HUES48 (cell line): ENCODE measurements at regions not wholly inside any gene's neighbourhood (a gene's known extent, or its start where the extent isn't known, plus 50 kb on each side); places are given as distances from the start of the nearest gene placed in this dataset.
"Not testable (repeated sequence)": the region's sequence is repeated elsewhere in the genome, so short reads cannot be mapped to it uniquely, and the experiment has no call there.

ENCODE experiments used
- H3K27ac ChIP-seq: one replicate; pipeline ENCODE4 v1.7.0; 2013; ENCODE audit warnings: low read depth, low read length, inconsistent platforms
- H3K27me3 ChIP-seq: 2 replicates; pipeline ENCODE4 v1.6.1; 2013; ENCODE audit warnings: mild to moderate bottlenecking, low read length; ENCODE audit not compliant: control insufficient read depth, insufficient read depth
- H3K36me3 ChIP-seq: 2 replicates; pipeline ENCODE4 v1.6.1; 2013; ENCODE audit warnings: low read length; ENCODE audit not compliant: control insufficient read depth, insufficient read depth
- H3K4me1 ChIP-seq: 2 replicates; pipeline ENCODE4 v1.6.1; 2013; ENCODE audit warnings: mild to moderate bottlenecking, low read length; ENCODE audit not compliant: control insufficient read depth, insufficient read depth
- H3K4me3 ChIP-seq: 2 replicates; pipeline ENCODE4 v1.5.1; 2013; ENCODE audit warnings: mild to moderate bottlenecking, low read depth, low read length
- H3K9ac ChIP-seq: 2 replicates; pipeline ENCODE4 v1.6.1; 2013; ENCODE audit warnings: mild to moderate bottlenecking, low read depth, low read length, moderate library complexity
- H3K9me3 ChIP-seq: 2 replicates; pipeline ENCODE4 v1.6.1; 2013; ENCODE audit warnings: low read length; ENCODE audit not compliant: control insufficient read depth, insufficient read depth

- no peak overlapping the region for H3K4me3 ChIP-seq
- H3K36me3 ChIP-seq = no peaks in the 10 kb centered on the region
- no peaks in the 10 kb centered on the region for H3K9me3 ChIP-seq
- no peak overlapping the region for H3K9ac ChIP-seq
- H3K27me3 ChIP-seq = no peaks in the 10 kb centered on the region
- no peaks in the 10 kb centered on the region for H3K4me1 ChIP-seq
- H3K27ac ChIP-seq = no peak overlapping the region
These were observed 180.2 kb downstream of the TFAP2B start for GRCh38 chr6:50998905-50999304.

DNA sequence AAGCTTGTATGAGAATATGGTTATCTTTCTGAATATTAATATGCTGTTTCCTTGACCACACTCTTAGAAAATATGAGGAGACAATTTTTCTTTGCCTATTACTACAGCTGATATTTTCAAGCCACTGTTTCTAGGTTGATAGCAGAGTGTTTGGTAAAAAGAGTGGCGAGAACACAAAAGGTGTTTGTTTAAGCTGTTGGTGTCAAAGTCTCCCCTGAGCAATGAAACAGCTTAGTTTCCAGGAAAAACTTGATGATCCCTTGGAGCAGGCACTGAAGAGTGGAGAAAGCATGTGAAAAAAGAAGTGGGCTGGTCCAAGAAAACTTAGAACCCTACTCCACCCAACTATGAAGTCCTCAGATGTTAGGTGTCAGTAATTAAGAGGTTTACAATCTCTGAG lies 182.7 kb downstream of the TFAP2B start:
- H3K9ac ChIP-seq = no peak overlapping the region
- H3K27me3 ChIP-seq = no peaks in the 10 kb centered on the region
- H3K36me3 ChIP-seq = no peaks in the 10 kb centered on the region
- no peak overlapping the region for H3K4me3 ChIP-seq
- no peaks in the 10 kb centered on the region for H3K9me3 ChIP-seq
- no peak overlapping the region for H3K27ac ChIP-seq
- H3K4me1 ChIP-seq = no peaks in the 10 kb centered on the region

DNA sequence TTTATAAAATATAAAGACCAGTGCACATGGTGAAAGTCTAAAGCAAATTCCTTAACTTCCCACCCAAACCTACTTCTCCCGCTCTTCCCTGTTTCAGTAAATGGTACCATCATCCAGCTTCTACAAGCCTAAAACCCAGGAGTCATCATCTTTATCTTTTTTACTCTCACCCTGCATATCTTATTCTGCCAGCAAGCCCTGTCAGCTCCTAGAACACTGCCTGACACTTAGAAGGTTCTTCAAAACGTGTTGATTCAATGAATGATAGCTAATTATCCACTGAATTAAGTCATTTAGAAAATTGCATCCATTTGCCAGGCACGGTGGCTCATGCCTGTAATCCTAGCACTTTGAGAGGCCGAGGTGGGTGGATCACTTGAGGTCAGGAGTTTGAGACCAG lies 185.7 kb downstream of the TFAP2B start:
- Histone ChIP-seq H3K9ac (no peak overlapping the region), H3K4me1 (no peaks in the 10 kb centered on the region), H3K4me3 (no peak overlapping the region), H3K27me3 (no peaks in the 10 kb centered on the region), H3K9me3 (no peaks in the 10 kb centered on the region), H3K27ac (no peak overlapping the region), H3K36me3 (no peaks in the 10 kb centered on the region)

DNA sequence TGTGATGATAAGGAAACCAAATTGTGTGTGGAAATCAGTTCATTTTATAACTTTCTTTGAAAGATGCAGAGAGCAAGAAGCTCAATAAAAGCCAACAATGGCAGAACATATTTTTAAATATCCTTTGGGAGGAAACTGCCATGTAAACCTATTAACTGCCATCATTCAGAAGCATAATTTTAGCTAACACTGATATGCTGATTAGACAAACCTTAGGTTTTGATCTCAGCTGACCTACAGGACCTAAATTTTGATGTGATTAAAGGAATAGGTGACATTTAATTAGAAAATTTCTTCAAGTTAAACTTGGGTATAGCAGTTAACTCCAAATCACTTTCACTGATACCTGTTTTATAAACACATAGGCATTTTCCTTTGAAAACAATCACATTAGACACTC lies 187.1 kb downstream of the TFAP2B start:
- no peak overlapping the region for H3K9ac ChIP-seq
- H3K4me3 ChIP-seq = no peak overlapping the region
- H3K4me1 ChIP-seq = no peaks in the 10 kb centered on the region
- H3K27me3 ChIP-seq = no peaks in the 10 kb centered on the region
- no peaks in the 10 kb centered on the region for H3K9me3 ChIP-seq
- no peaks in the 10 kb centered on the region for H3K36me3 ChIP-seq
- no peak overlapping the region for H3K27ac ChIP-seq

- Histone ChIP-seq H3K4me1 (no peaks in the 10 kb centered on the region), H3K9me3 (no peaks in the 10 kb centered on the region), H3K9ac (no peak overlapping the region), H3K36me3 (no peaks in the 10 kb centered on the region), H3K27ac (no peak overlapping the region), H3K27me3 (no peaks in the 10 kb centered on the region), H3K4me3 (no peak overlapping the region)
These were observed 188.6 kb downstream of the TFAP2B start for GRCh38 chr6:51007237-51007636.

GRCh38 chr6:51008693-51009092 lies 190.0 kb downstream of the TFAP2B start:
- H3K9me3 ChIP-seq, H3K4me1 ChIP-seq, H3K9ac ChIP-seq, H3K27ac ChIP-seq, H3K27me3 ChIP-seq, H3K4me3 ChIP-seq, H3K36me3 ChIP-seq: not testable (repeated sequence)

- Histone ChIP-seq H3K27me3 (no peaks in the 10 kb centered on the region), H3K4me3 (no peak overlapping the region), H3K9me3 (no peaks in the 10 kb centered on the region), H3K9ac (no peak overlapping the region), H3K27ac (no peak overlapping the region), H3K36me3 (no peaks in the 10 kb centered on the region), H3K4me1 (no peaks in the 10 kb centered on the region)
These were observed 194.7 kb downstream of the TFAP2B start for GRCh38 chr6:51013376-51013775.

DNA sequence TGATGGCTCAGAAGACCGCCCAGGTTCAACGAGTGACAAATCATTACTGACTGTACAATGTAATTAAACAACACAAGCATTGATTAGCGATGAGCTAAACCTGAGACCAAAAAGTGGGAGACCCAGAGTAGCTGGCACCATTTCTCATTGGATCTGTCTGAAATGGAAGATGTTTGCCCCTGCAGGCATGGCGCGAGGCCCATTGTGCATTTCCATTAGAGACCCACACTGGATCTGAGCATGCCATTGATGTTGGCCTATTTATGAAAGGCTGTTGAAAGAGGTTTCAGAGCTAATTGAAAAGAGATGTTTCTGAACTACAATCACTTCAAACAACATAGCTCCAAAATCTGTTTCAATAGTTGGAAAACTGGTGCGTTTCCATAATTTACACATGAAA lies 196.7 kb downstream of the TFAP2B start:
- Histone ChIP-seq H3K27ac (no peak overlapping the region), H3K4me3 (no peak overlapping the region), H3K4me1 (no peaks in the 10 kb centered on the region), H3K36me3 (no peaks in the 10 kb centered on the region), H3K9me3 (no peaks in the 10 kb centered on the region), H3K9ac (no peak overlapping the region), H3K27me3 (no peaks in the 10 kb centered on the region)

- Histone ChIP-seq H3K36me3 (no peaks in the 10 kb centered on the region), H3K9ac (no peak overlapping the region), H3K9me3 (no peaks in the 10 kb centered on the region), H3K4me1 (no peaks in the 10 kb centered on the region), H3K27me3 (no peaks in the 10 kb centered on the region), H3K27ac (no peak overlapping the region), H3K4me3 (no peak overlapping the region)
These were observed 197.8 kb downstream of the TFAP2B start for GRCh38 chr6:51016489-51016888.

DNA sequence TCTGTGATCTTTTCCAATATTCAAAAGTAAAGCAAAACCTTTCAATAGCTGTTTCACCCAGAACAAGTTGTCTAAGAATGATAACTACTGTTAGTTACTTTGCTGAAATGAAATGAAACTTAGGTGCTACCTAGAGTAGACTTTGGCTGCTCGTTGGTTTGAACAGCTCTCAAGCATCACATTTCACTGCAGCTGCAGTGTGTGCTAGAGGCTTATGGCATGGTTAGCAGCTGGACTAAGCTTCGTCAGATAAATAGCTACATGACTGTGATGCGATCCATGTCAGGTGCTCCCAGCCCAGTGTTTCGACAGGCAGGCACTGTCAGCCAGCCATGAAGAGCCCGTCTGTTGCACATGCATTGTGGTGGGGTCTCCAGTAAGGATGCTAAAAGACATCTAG lies 201.1 kb downstream of the TFAP2B start:
- H3K9me3 ChIP-seq = no peaks in the 10 kb centered on the region
- H3K4me3 ChIP-seq = no peak overlapping the region
- no peak overlapping the region for H3K9ac ChIP-seq
- H3K36me3 ChIP-seq = no peaks in the 10 kb centered on the region
- no peaks in the 10 kb centered on the region for H3K4me1 ChIP-seq
- no peak overlapping the region for H3K27ac ChIP-seq
- no peaks in the 10 kb centered on the region for H3K27me3 ChIP-seq

DNA sequence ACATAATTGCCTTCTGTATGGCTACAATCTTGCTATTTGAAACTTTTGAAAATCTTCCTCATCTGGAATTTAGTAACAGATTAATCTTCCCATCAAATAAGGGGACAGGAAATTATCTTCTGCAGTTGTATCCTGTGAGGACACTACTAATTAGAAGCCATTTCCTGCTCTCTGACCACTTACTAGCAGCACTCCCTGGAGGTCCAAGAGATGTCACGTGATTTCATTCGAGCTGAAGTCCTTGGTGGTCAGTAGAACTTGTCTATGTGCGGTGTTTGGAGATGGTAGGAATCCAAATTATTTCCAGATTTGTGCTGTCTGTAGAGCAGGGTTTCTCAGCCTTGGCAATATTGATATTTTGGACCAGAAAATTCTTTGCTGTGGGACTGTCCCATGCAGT lies 202.5 kb downstream of the TFAP2B start:
- Histone ChIP-seq H3K27ac (no peak overlapping the region), H3K36me3 (no peaks in the 10 kb centered on the region)

GRCh38 chr6:51024126-51024525 lies 205.5 kb downstream of the TFAP2B start:
- H3K27ac ChIP-seq = no peak overlapping the region
- no peaks in the 10 kb centered on the region for H3K9me3 ChIP-seq
- H3K4me1 ChIP-seq = 0 out of 2 replicates have a peak, but pooled peaks cover 4% of the 10 kb centered on the region
- H3K36me3 ChIP-seq = no peaks in the 10 kb centered on the region
- H3K9ac ChIP-seq = no peak overlapping the region
- H3K27me3 ChIP-seq = no peaks in the 10 kb centered on the region
- no peak overlapping the region for H3K4me3 ChIP-seq

More for the DNA sequence above, 202.5 kb downstream of the TFAP2B start:
- Histone ChIP-seq H3K9me3 (no peaks in the 10 kb centered on the region), H3K9ac (no peak overlapping the region), H3K4me3 (no peak overlapping the region), H3K27me3 (no peaks in the 10 kb centered on the region), H3K4me1 (no peaks in the 10 kb centered on the region)
